Ovary (tissue), 3 donors: ENCODE measurements at regions not wholly inside any gene's neighbourhood (a gene's known extent, or its start where the extent isn't known, plus 50 kb on each side); places are given as distances from the start of the nearest gene placed in this dataset.

Experiments
- EP300 ChIP-seq: sonication (generic); formaldehyde crosslinking; IDR thresholded peaks from one replicate; pipeline ENCODE4 v1.6.1; 2017; ENCODE audit warnings: antibody characterized with exemption
- POLR2A ChIP-seq: fragments of 450-650 bp; IDR thresholded peaks from one replicate; pipeline ENCODE4 v1.6.1; 2017; ENCODE audit warnings: antibody characterized with exemption, mild to moderate bottlenecking, moderate library complexity
- TF ChIP-seq, protein P1 (sequence below), 3 donors: fragments of 450-650 bp in 2 of 3; fragments of 200-600 bp in 1 of 3; IDR thresholded peaks; one replicate each; pipeline versions ENCODE4 v1.5.1 to v1.8.0; 2016 to 2022; ENCODE audit warnings: antibody characterized with exemption in 3 of 3, mild to moderate bottlenecking in 1 of 3
- donor health status: DM: no; HTN: no; CAD: no.

DNA sequence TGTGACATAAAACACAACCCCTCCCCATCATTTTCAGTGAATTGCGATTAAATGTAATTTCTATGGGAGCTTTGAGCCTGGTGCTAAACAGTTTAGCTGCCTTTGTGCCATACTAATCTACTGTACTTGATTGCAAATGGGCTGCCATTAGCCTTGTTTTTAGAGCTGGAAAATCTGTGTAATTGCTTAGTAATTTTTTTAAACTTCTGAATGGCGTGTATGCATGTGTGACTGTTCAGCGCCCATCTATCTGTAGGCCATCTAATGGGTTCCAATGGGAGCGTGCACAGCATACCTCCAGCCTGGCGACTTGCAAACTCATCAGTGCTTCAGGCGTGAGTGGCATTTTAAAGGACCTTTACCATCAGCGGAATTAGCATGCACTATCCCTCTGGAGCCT lies 142.7 kb upstream of the KIRREL3 start:
- TF ChIP-seq, protein P1, sequence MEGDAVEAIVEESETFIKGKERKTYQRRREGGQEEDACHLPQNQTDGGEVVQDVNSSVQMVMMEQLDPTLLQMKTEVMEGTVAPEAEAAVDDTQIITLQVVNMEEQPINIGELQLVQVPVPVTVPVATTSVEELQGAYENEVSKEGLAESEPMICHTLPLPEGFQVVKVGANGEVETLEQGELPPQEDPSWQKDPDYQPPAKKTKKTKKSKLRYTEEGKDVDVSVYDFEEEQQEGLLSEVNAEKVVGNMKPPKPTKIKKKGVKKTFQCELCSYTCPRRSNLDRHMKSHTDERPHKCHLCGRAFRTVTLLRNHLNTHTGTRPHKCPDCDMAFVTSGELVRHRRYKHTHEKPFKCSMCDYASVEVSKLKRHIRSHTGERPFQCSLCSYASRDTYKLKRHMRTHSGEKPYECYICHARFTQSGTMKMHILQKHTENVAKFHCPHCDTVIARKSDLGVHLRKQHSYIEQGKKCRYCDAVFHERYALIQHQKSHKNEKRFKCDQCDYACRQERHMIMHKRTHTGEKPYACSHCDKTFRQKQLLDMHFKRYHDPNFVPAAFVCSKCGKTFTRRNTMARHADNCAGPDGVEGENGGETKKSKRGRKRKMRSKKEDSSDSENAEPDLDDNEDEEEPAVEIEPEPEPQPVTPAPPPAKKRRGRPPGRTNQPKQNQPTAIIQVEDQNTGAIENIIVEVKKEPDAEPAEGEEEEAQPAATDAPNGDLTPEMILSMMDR (IDR thresholded peaks at IDR 0.05) = no peak
- TF ChIP-seq EP300 (no peak), POLR2A (no peak)
